ENCODE measurements at regions not wholly inside any gene's neighbourhood (a gene's known extent, or its start where the extent isn't known, plus 50 kb on each side); places are given as distances from the start of the nearest gene placed in this dataset.

- H3K9me3 Mint-ChIP-seq, result peaks cover 13 to 16% of the 10 kb centered on the region in 2 donors
- no peaks in the 10 kb centered on the region for H3K4me1 ChIP-seq (ENCODE audit: control insufficient read depth, insufficient read depth, low read length)
- peak overlapping the region; percentile 62 for H3K27ac ChIP-seq (ENCODE audit: low read length)
- H3K27me3 ChIP-seq (ENCODE audit: control insufficient read depth, insufficient read depth, low read length), result no peaks in the 10 kb centered on the region
- intact Hi-C loops (cut with micrococcal nuclease), result no loop called here
- DNase-seq (no peak), ATAC-seq (no peak)
- H3K36me3 ChIP-seq (ENCODE audit: control insufficient read depth, insufficient read depth, low read length), result no peaks in the 10 kb centered on the region
- no peaks in the 10 kb centered on the region for H3K4me1 Mint-ChIP-seq
- H3K4me3 ChIP-seq (ENCODE audit: low read length), result no peak overlapping the region
- no peaks in the 10 kb centered on the region for H3K36me3 Mint-ChIP-seq
- no peak overlapping the region for H3K27ac Mint-ChIP-seq
- no peak overlapping the region for H3K4me3 Mint-ChIP-seq
- TF ChIP-seq CTCF (IDR thresholded peaks at IDR 0.05), result no peak
- 31% methylated on average over 5 of the region's 6 CpGs for WGBS (ENCODE audit: insufficient coverage)
- peaks cover 0 to 3% of the 10 kb centered on the region in 2 donors for H3K27me3 Mint-ChIP-seq (ENCODE audit: low read depth in 2 of 2)
- H3K9me3 ChIP-seq (ENCODE audit: control insufficient read depth, insufficient read depth, low read length), result peaks cover 3% of the 10 kb centered on the region
Observed at GRCh38 chr18:56235071-56235470, 403.3 kb downstream of the TXNL1 start.

GRCh38 chr18:56233595-56233994 lies 404.8 kb downstream of the TXNL1 start:
- Mint-ChIP-seq H3K36me3 (no peaks in the 10 kb centered on the region), H3K4me1 (no peaks in the 10 kb centered on the region), H3K27me3 (ENCODE audit: low read depth in 2 of 2) (peaks cover 0 to 3% of the 10 kb centered on the region in 2 donors), H3K4me3 (no peak overlapping the region), H3K9me3 (peaks cover 13 to 21% of the 10 kb centered on the region in 2 donors), H3K27ac (no peak overlapping the region)
- H3K4me3 ChIP-seq (ENCODE audit: low read length), result no peak overlapping the region
- no peaks in the 10 kb centered on the region for H3K27me3 ChIP-seq (ENCODE audit: control insufficient read depth, insufficient read depth, low read length)
- ATAC-seq (no peak), DNase-seq (no peak)
- WGBS (ENCODE audit: insufficient coverage), result 91% methylated on average over 1 of the region's 2 CpGs
- H3K4me1 ChIP-seq (ENCODE audit: control insufficient read depth, insufficient read depth, low read length), result no peaks in the 10 kb centered on the region
- peaks cover 3% of the 10 kb centered on the region for H3K9me3 ChIP-seq (ENCODE audit: control insufficient read depth, insufficient read depth, low read length)
- no peak for TF ChIP-seq CTCF (IDR thresholded peaks at IDR 0.05)
- intact Hi-C loops (cut with micrococcal nuclease), result no loop called here
- H3K36me3 ChIP-seq (ENCODE audit: control insufficient read depth, insufficient read depth, low read length), result no peaks in the 10 kb centered on the region
- H3K27ac ChIP-seq (ENCODE audit: low read length), result no peak overlapping the region

- intact Hi-C loops (cut with micrococcal nuclease), result no loop called here
- Mint-ChIP-seq H3K27me3 (ENCODE audit: low read depth in 2 of 2) (no peaks in the 10 kb centered on the region), H3K4me3 (no peak overlapping the region), H3K27ac (no peak overlapping the region), H3K36me3 (no peaks in the 10 kb centered on the region), H3K9me3 (peaks cover 7 to 9% of the 10 kb centered on the region in 2 donors), H3K4me1 (no peaks in the 10 kb centered on the region)
- ATAC-seq (no peak), DNase-seq (no peak)
- WGBS (ENCODE audit: insufficient coverage), result 96% methylated on average over 5 of the region's 5 CpGs
- TF ChIP-seq CTCF (IDR thresholded peaks at IDR 0.05), result no peak
- Histone ChIP-seq H3K9me3 (ENCODE audit: control insufficient read depth, insufficient read depth, low read length) (peaks cover 3% of the 10 kb centered on the region), H3K27me3 (ENCODE audit: control insufficient read depth, insufficient read depth, low read length) (no peaks in the 10 kb centered on the region), H3K36me3 (ENCODE audit: control insufficient read depth, insufficient read depth, low read length) (no peaks in the 10 kb centered on the region), H3K4me1 (ENCODE audit: control insufficient read depth, insufficient read depth, low read length) (no peaks in the 10 kb centered on the region), H3K27ac (ENCODE audit: low read length) (no peak overlapping the region), H3K4me3 (ENCODE audit: low read length) (no peak overlapping the region)
Observed at GRCh38 chr18:56226025-56226424, 412.4 kb downstream of the TXNL1 start.
